Neural cell (in vitro differentiated cells): ENCODE measurements at regions not wholly inside any gene's neighbourhood (a gene's known extent, or its start where the extent isn't known, plus 50 kb on each side); places are given as distances from the start of the nearest gene placed in this dataset.

Experiments
- H2AFZ ChIP-seq: fragments of 200-600, 300-800 bp; sonication (generic), shearing (Covaris generic); 2 replicates; pipeline ENCODE4 v1.6.0; 2014; ENCODE audit warnings: low read depth, mild to moderate bottlenecking, antibody characterized with exemption, low read length, moderate library complexity
- H3F3A ChIP-seq: fragments of 200-600 bp; shearing (Covaris generic); 2 replicates; pipeline ENCODE4 v1.6.1; 2016; ENCODE audit warnings: mild to moderate bottlenecking, moderate library complexity, mixed read lengths, antibody characterized with exemption, low read length; ENCODE audit not compliant: insufficient read depth, poor library complexity, severe bottlenecking
- H3K27ac ChIP-seq: fragments of 200-600, 300-800 bp; sonication (generic), shearing (Covaris generic); 2 replicates; pipeline ENCODE4 v1.5.1; 2014; ENCODE audit warnings: mild to moderate bottlenecking, low read length, moderate library complexity
- H3K27me3 ChIP-seq: fragments of 300-800, 200-600 bp; sonication (generic), shearing (Covaris generic); 2 replicates; pipeline ENCODE4 v1.6.0; 2014; ENCODE audit warnings: mild to moderate bottlenecking, low read depth, low read length, moderate library complexity; ENCODE audit not compliant: insufficient read depth
- H3K36me3 ChIP-seq: fragments of 300-800, 200-600 bp; sonication (generic), shearing (Covaris generic); 2 replicates; pipeline ENCODE4 v1.5.1; 2014; ENCODE audit warnings: mild to moderate bottlenecking, antibody characterized with exemption, low read length, moderate library complexity; ENCODE audit not compliant: insufficient read depth
- H3K4me2 ChIP-seq: fragments of 300-800, 200-600 bp; sonication (generic), shearing (Covaris generic); 2 replicates; pipeline ENCODE4 v1.6.0; 2014; ENCODE audit warnings: mild to moderate bottlenecking, low read length
- H3K4me3 ChIP-seq: fragments of 300-800, 200-600 bp; sonication (generic), shearing (Covaris generic); 2 replicates; pipeline ENCODE4 v1.5.1; 2014; ENCODE audit warnings: mild to moderate bottlenecking, low read length, moderate library complexity
- H3K79me2 ChIP-seq: fragments of 200-600 bp; shearing (Covaris generic); replicated peaks from 2 replicates; pipeline ENCODE4 v1.6.0; 2014; ENCODE audit warnings: mild to moderate bottlenecking, low read length, moderate library complexity; ENCODE audit not compliant: insufficient read depth
- H3K9ac ChIP-seq: fragments of 300-800, 200-600 bp; sonication (generic), shearing (Covaris generic); 2 replicates; pipeline ENCODE4 v1.6.1; 2016; ENCODE audit warnings: mild to moderate bottlenecking, low read length, mixed read lengths
- H3K9me2 ChIP-seq: fragments of 200-600 bp; shearing (Covaris generic); 2 replicates; pipeline ENCODE4 v1.6.1; 2016; ENCODE audit warnings: mild to moderate bottlenecking, low read length, mixed read lengths; ENCODE audit not compliant: insufficient read depth
- H3K9me3 ChIP-seq: fragments of 200-600, 300-800 bp; sonication (generic), shearing (Covaris generic); 2 replicates; pipeline ENCODE4 v1.6.1; 2016; ENCODE audit warnings: mild to moderate bottlenecking, mixed run types, low read length, moderate library complexity, mixed read lengths
- H4K20me1 ChIP-seq: fragments of 200-600 bp; shearing (Covaris generic); 2 replicates; pipeline ENCODE4 v1.6.1; 2016; ENCODE audit warnings: mild to moderate bottlenecking, mixed run types; ENCODE audit not compliant: insufficient read depth
- EP300 ChIP-seq: fragments of 450-650 bp; conservative IDR thresholded peaks from 2 replicates; pipeline ENCODE4 v1.6.1; 2014; ENCODE audit warnings: antibody characterized with exemption, mild to moderate bottlenecking, moderate library complexity; ENCODE audit not compliant: poor library complexity, severe bottlenecking
- EZH2 ChIP-seq: fragments of 200-600, 300-800 bp; shearing (Covaris generic), sonication (generic); IDR thresholded peaks from 2 replicates; pipeline ENCODE4 v1.6.1; 2014; ENCODE audit warnings: antibody characterized with exemption, low read length, borderline replicate concordance, mild to moderate bottlenecking; ENCODE audit not compliant: insufficient read depth, poor library complexity, severe bottlenecking
- MXI1 ChIP-seq: fragments of 450-650 bp; conservative IDR thresholded peaks from 2 replicates; pipeline ENCODE4 v1.6.1; 2014; ENCODE audit warnings: antibody characterized with exemption, mild to moderate bottlenecking; ENCODE audit not compliant: poor library complexity, severe bottlenecking
- POLR2AphosphoS5 ChIP-seq: IDR thresholded peaks from 2 replicates; pipeline ENCODE4 v1.6.1; 2012
- RAD21 ChIP-seq: fragments of 450-650 bp; conservative IDR thresholded peaks from 2 replicates; pipeline ENCODE4 v1.6.1; 2014; ENCODE audit warnings: antibody characterized with exemption, mild to moderate bottlenecking, moderate library complexity
- SMC3 ChIP-seq: fragments of 450-650 bp; conservative IDR thresholded peaks from 2 replicates; pipeline ENCODE4 v1.6.1; 2014; ENCODE audit warnings: antibody characterized with exemption, mild to moderate bottlenecking, moderate library complexity; ENCODE audit not compliant: poor library complexity
- TAF1 ChIP-seq: IDR thresholded peaks from 2 replicates; pipeline ENCODE4 v1.6.1; 2012; ENCODE audit warnings: low read depth
- TF ChIP-seq, protein P1 (sequence below): fragments of 450-650 bp; IDR thresholded peaks from 2 replicates; pipeline ENCODE4 v1.5.1; 2014; ENCODE audit warnings: antibody characterized with exemption, mild to moderate bottlenecking, moderate library complexity; ENCODE audit not compliant: poor library complexity, severe bottlenecking
- TF ChIP-seq, protein P2 (sequence below): IDR thresholded peaks from 2 replicates; pipeline ENCODE4 v1.6.1; 2012; ENCODE audit warnings: borderline replicate concordance

GRCh38 chr9:87275047-87275725 is 222.5 kb upstream of the DAPK1 start:
- Histone ChIP-seq H3K4me2 (no peak overlapping the region), H3K9me3 (no peaks in the 10 kb centered on the region), H2AFZ (no peak overlapping the region), H3K4me3 (no peak overlapping the region), H3K27ac (no peak overlapping the region), H3K9ac (no peak overlapping the region), H3K27me3 (no peaks in the 10 kb centered on the region), H3K79me2 (no peaks in the 10 kb centered on the region), H3K9me2 (no peaks in the 10 kb centered on the region), H3F3A (no peaks in the 10 kb centered on the region), H4K20me1 (no peaks in the 10 kb centered on the region), H3K36me3 (no peaks in the 10 kb centered on the region)
- TF ChIP-seq, protein P1, sequence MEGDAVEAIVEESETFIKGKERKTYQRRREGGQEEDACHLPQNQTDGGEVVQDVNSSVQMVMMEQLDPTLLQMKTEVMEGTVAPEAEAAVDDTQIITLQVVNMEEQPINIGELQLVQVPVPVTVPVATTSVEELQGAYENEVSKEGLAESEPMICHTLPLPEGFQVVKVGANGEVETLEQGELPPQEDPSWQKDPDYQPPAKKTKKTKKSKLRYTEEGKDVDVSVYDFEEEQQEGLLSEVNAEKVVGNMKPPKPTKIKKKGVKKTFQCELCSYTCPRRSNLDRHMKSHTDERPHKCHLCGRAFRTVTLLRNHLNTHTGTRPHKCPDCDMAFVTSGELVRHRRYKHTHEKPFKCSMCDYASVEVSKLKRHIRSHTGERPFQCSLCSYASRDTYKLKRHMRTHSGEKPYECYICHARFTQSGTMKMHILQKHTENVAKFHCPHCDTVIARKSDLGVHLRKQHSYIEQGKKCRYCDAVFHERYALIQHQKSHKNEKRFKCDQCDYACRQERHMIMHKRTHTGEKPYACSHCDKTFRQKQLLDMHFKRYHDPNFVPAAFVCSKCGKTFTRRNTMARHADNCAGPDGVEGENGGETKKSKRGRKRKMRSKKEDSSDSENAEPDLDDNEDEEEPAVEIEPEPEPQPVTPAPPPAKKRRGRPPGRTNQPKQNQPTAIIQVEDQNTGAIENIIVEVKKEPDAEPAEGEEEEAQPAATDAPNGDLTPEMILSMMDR: no peak
- TF ChIP-seq, protein P2, sequence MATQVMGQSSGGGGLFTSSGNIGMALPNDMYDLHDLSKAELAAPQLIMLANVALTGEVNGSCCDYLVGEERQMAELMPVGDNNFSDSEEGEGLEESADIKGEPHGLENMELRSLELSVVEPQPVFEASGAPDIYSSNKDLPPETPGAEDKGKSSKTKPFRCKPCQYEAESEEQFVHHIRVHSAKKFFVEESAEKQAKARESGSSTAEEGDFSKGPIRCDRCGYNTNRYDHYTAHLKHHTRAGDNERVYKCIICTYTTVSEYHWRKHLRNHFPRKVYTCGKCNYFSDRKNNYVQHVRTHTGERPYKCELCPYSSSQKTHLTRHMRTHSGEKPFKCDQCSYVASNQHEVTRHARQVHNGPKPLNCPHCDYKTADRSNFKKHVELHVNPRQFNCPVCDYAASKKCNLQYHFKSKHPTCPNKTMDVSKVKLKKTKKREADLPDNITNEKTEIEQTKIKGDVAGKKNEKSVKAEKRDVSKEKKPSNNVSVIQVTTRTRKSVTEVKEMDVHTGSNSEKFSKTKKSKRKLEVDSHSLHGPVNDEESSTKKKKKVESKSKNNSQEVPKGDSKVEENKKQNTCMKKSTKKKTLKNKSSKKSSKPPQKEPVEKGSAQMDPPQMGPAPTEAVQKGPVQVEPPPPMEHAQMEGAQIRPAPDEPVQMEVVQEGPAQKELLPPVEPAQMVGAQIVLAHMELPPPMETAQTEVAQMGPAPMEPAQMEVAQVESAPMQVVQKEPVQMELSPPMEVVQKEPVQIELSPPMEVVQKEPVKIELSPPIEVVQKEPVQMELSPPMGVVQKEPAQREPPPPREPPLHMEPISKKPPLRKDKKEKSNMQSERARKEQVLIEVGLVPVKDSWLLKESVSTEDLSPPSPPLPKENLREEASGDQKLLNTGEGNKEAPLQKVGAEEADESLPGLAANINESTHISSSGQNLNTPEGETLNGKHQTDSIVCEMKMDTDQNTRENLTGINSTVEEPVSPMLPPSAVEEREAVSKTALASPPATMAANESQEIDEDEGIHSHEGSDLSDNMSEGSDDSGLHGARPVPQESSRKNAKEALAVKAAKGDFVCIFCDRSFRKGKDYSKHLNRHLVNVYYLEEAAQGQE: no peak
- no peak for TF ChIP-seq SMC3
- no peak for TF ChIP-seq TAF1
- no peak for TF ChIP-seq EZH2
- TF ChIP-seq EP300: no peak
- TF ChIP-seq MXI1: no peak
- TF ChIP-seq POLR2AphosphoS5: no peak
- no peak for TF ChIP-seq RAD21

DNA sequence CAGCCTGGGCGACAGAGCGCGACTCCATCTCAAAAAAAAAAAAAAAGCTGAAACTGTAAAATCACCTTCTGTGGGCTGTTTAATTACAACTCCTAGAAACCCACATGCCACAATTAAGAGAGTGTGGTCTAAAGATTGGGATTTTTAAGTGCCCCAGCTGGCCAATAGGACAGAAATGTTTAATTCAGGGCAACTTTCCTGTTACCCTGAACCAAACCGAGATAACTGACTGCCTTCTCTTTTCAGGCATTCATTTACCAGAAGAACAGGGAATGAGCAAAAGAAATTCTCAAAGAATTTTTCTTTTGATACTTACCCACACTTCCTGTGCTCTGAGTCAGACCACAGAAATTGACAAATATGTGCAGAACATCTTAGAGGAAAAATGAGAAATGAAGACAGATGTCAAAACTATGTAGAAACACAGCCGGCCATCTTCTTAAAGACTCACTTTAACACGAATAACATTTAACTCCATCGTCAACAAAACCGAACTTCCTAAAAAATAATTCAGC is 221.3 kb upstream of the DAPK1 start:
- no peak overlapping the region for H2AFZ ChIP-seq
- H3K4me2 ChIP-seq: no peak overlapping the region
- no peak for TF ChIP-seq SMC3
- TF ChIP-seq TAF1: no peak
- TF ChIP-seq POLR2AphosphoS5: no peak
- TF ChIP-seq EZH2: no peak
- no peak for TF ChIP-seq RAD21
- TF ChIP-seq EP300: no peak
- TF ChIP-seq, protein P1: no peak
- TF ChIP-seq, protein P2: no peak
- TF ChIP-seq MXI1: no peak

More for the DNA sequence above, 221.3 kb upstream of the DAPK1 start:
- Histone ChIP-seq H3K9me2 (no peaks in the 10 kb centered on the region), H3K9me3 (no peaks in the 10 kb centered on the region), H3K27me3 (no peaks in the 10 kb centered on the region), H3K9ac (no peak overlapping the region), H3K79me2 (no peaks in the 10 kb centered on the region), H3K4me3 (no peak overlapping the region), H3K36me3 (no peaks in the 10 kb centered on the region), H4K20me1 (no peaks in the 10 kb centered on the region), H3F3A (no peaks in the 10 kb centered on the region), H3K27ac (no peak overlapping the region)
